ENCODE measurements at regions not wholly inside any gene's neighbourhood (a gene's known extent, or its start where the extent isn't known, plus 50 kb on each side); places are given as distances from the start of the nearest gene placed in this dataset.

GRCh38 chr16:86444261-86444660 is 66.1 kb upstream of the FOXF1 start (continued):
- TF ChIP-seq SKIL (IDR thresholded peaks at IDR 0.05; ENCODE audit: low read depth, poor library complexity, severe bottlenecking) (no peak), IRF5 (IDR thresholded peaks at IDR 0.05; ENCODE audit: borderline replicate concordance) (no peak), ZNF207 (IDR thresholded peaks at IDR 0.05; ENCODE audit: borderline replicate concordance) (no peak), ETV6 (conservative IDR thresholded peaks at IDR 0.05 in 1 of 2, IDR thresholded peaks at IDR 0.05 in 1 of 2; ENCODE audit: borderline replicate concordance in 1 of 2, low read depth in 1 of 2) (no peak)

GRCh38 chr16:86444661-86445060 is 65.7 kb upstream of the FOXF1 start:
- ChIA-PET POLR2A (no interaction called here), RAD21 (ENCODE audit: unreplicated experiment) (no interaction called here), CTCF (no interaction called here), SMC1A (ENCODE audit: uncharacterized antibody, unreplicated experiment) (no interaction called here)
- no peak for DNase-seq (ENCODE audit: low read depth, low spot score)
- no peaks in the 10 kb centered on the region for H3K4me1 ChIP-seq (ENCODE audit: control insufficient read depth, insufficient read depth, low read length)
- BruUV-seq (replicated peaks) = no TSS peak
- H3K4me3 ChIP-seq = no peak overlapping the region
- no peak overlapping the region for H2AFZ ChIP-seq (ENCODE audit: control insufficient read depth, low read depth, low read length)
- in situ Hi-C loops (cut with MboI) (no loop called here), intact Hi-C loops (cut with micrococcal nuclease; ENCODE audit: unreplicated experiment) (no loop called here)
- H3K27me3 ChIP-seq (replicated peaks in 1 of 2; ENCODE audit: control insufficient read depth in 2 of 2, insufficient read depth in 2 of 2, low read length in 1 of 2) = peaks cover 2 to 7% of the 10 kb centered on the region in 2 experiments; a peak in 2 of 4 replicates
- H3K4me2 ChIP-seq (ENCODE audit: control insufficient read depth, insufficient read depth) = no peak overlapping the region
- H3K9ac ChIP-seq (ENCODE audit: control insufficient read depth, insufficient read depth, low read length) = no peak overlapping the region
- no peak for FAIRE-seq
- H3K27ac ChIP-seq (ENCODE audit: control insufficient read depth, insufficient read depth) = no peak overlapping the region
- H4K20me1 ChIP-seq (ENCODE audit: control insufficient read depth, insufficient read depth) = no peaks in the 10 kb centered on the region
- WGBS (ENCODE audit: insufficient coverage, insufficient replicate concordance, low lambda C conversion rate, missing lambda C conversion rate) = 30% methylated on average over 5 of the region's 5 CpGs
- no peaks in the 10 kb centered on the region for H3K79me2 ChIP-seq (ENCODE audit: control insufficient read depth, insufficient read depth, low read length)
- H3K9me3 ChIP-seq (replicated peaks; ENCODE audit: control insufficient read depth, insufficient read depth, low read length) = no peaks in the 10 kb centered on the region
- ATAC-seq = no peak
- H3K36me3 ChIP-seq (ENCODE audit: control insufficient read depth in 2 of 2, insufficient read depth in 2 of 2, low read length in 1 of 2) = no peaks in the 10 kb centered on the region
- TF ChIP-seq EGR1 (IDR thresholded peaks at IDR 0.05; ENCODE audit: borderline replicate concordance in 1 of 2, low read depth in 2 of 2, low read length in 2 of 2) (no peak), BHLHE40 (IDR thresholded peaks at IDR 0.05; ENCODE audit: borderline replicate concordance in 1 of 2, low read depth in 2 of 2, low read length in 1 of 2) (no peak), TAF1 (IDR thresholded peaks at IDR 0.05; ENCODE audit: borderline replicate concordance, low read depth, low read length) (no peak), CHD2 (IDR thresholded peaks at IDR 0.05; ENCODE audit: borderline replicate concordance, low read depth, low read length) (no peak), ZBTB11 (CRISPR knock-in tag; IDR thresholded peaks at IDR 0.05) (no peak), MLLT1 (IDR thresholded peaks at IDR 0.05) (no peak), GATAD2B (conservative IDR thresholded peaks at IDR 0.05; ENCODE audit: low read depth) (no peak), CBX3 (IDR thresholded peaks at IDR 0.05; ENCODE audit: borderline replicate concordance, low read depth) (no peak), RAD51 (IDR thresholded peaks at IDR 0.05) (no peak)

Measured in GM12878 (cell line).